ENCODE measurements at regions not wholly inside any gene's neighbourhood (a gene's known extent, or its start where the extent isn't known, plus 50 kb on each side); places are given as distances from the start of the nearest gene placed in this dataset.

GRCh38 chr4:175427751-175428150 is 384.3 kb downstream of the GPM6A start:
- no peak for TF ChIP-seq CTCF (IDR thresholded peaks at IDR 0.05; ENCODE audit: insufficient read depth, low read depth, low read length, missing control alignments)
- DNase-seq (ENCODE audit: low read depth): no peak
- no peak overlapping the region for H3K4me3 ChIP-seq (ENCODE audit: low read length)

DNA sequence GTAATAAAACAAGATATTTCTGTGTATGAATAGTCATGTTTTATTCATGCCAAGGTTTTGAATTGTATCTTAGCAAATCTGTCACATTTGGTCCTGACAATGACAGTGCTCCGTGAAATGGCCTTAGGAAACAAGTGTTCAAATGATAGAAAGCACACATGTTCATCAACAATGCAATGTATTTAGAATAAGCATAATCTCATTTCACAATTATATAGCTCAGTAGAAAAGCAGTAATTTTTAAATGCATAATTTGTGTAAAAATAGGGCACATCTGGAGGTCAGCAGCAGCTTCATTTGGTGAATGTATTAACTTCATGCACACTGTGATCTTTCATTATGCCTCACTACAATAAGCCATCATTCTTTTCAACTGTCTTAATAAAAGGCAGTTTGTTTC is 380.4 kb downstream of the GPM6A start:
- no peak overlapping the region for H3K4me3 ChIP-seq (ENCODE audit: low read length)
- DNase-seq (ENCODE audit: low read depth): no peak
- TF ChIP-seq CTCF (IDR thresholded peaks at IDR 0.05; ENCODE audit: insufficient read depth, low read depth, low read length, missing control alignments): no peak

DNA sequence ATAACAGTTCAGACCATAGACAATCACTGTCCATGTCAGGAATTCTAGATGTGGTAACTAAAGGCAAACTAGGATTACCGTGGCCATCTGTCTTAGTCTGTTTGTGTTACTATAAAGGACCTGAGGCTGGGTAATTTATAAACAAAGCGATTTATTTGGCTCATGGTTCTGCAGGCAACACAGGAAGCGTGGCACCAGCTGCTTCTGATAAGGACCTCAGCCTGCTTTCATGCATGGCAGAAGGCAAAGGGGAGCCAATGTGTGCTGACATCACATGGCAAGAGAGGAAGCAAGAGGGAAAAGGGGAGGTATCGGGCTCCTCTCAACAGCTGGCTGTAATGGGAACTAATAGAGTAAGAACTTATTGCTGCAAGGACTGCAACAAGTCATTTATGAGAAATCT is 376.7 kb downstream of the GPM6A start:
- no peak for DNase-seq (ENCODE audit: low read depth)

GRCh38 chr4:175436196-175436595 is 375.9 kb downstream of the GPM6A start:
- H3K4me3 ChIP-seq (ENCODE audit: low read length): no peak overlapping the region
- TF ChIP-seq CTCF (IDR thresholded peaks at IDR 0.05; ENCODE audit: insufficient read depth, low read depth, low read length, missing control alignments): no peak
- DNase-seq (ENCODE audit: low read depth): no peak

More for the DNA sequence above, 376.7 kb downstream of the GPM6A start:
- TF ChIP-seq CTCF (IDR thresholded peaks at IDR 0.05; ENCODE audit: insufficient read depth, low read depth, low read length, missing control alignments): no peak
- H3K4me3 ChIP-seq (ENCODE audit: low read length): no peak overlapping the region

DNA sequence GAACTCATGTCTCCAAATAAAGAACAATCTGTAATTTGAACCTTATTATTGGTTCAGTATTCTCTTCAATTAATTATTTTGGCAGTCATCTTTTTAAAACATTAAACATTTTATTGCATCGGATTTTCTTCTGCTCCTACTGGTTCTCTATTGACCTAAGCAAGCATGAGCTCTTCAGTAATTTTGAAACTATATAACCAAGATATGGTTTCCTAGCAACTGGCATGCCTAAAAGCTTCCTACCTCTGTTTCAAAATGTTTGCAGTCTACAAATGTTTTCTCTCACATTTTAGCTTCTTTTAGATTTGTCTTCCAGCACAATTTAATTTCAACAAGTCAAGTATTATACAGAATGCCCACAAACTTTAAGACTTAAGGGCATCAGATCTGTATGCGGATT is 371.3 kb downstream of the GPM6A start:
- no peak overlapping the region for H3K4me3 ChIP-seq (ENCODE audit: low read length)
- no peak for DNase-seq (ENCODE audit: low read depth)
- no peak for TF ChIP-seq CTCF (IDR thresholded peaks at IDR 0.05; ENCODE audit: insufficient read depth, low read depth, low read length, missing control alignments)

GRCh38 chr4:175441256-175441655 is 370.8 kb downstream of the GPM6A start:
- no peak for TF ChIP-seq CTCF (IDR thresholded peaks at IDR 0.05; ENCODE audit: insufficient read depth, low read depth, low read length, missing control alignments)

GRCh38 chr4:175443547-175443946 is 368.5 kb downstream of the GPM6A start:
- TF ChIP-seq CTCF (IDR thresholded peaks at IDR 0.05; ENCODE audit: insufficient read depth, low read depth, low read length, missing control alignments): no peak
- no peak overlapping the region for H3K4me3 ChIP-seq (ENCODE audit: low read length)
- DNase-seq (ENCODE audit: low read depth): no peak

More at GRCh38 chr4:175441256-175441655, 370.8 kb downstream of the GPM6A start:
- no peak for DNase-seq (ENCODE audit: low read depth)
- no peak overlapping the region for H3K4me3 ChIP-seq (ENCODE audit: low read length)

Data from epithelial cell of esophagus (primary cell).